SU-DHL-6 (cell line): ENCODE measurements at regions not wholly inside any gene's neighbourhood (a gene's known extent, or its start where the extent isn't known, plus 50 kb on each side); places are given as distances from the start of the nearest gene placed in this dataset.

Experiments
- H2AFZ ChIP-seq: fragments of 200-600 bp; sonication (generic); 2 replicates; pipeline ENCODE4 v1.6.1; 2014; ENCODE audit warnings: low read depth, mild to moderate bottlenecking, moderate library complexity, mixed read lengths, antibody characterized with exemption, low read length; ENCODE audit not compliant: severe bottlenecking
- H3F3A ChIP-seq: fragments of 200-600 bp; shearing (Covaris generic); 2 replicates; pipeline ENCODE4 v1.6.0; 2016; ENCODE audit warnings: antibody characterized with exemption, mild to moderate bottlenecking; ENCODE audit not compliant: insufficient read depth
- H3K27ac ChIP-seq: fragments of 200-600 bp; sonication (generic); 2 replicates; pipeline ENCODE4 v1.5.1; 2016; ENCODE audit warnings: low read depth, mild to moderate bottlenecking, low read length, moderate library complexity, mixed read lengths
- H3K27me3 ChIP-seq: fragments of 200-600 bp; sonication (generic), shearing (Covaris generic); 2 replicates; pipeline ENCODE4 v1.6.0; 2014; ENCODE audit warnings: mild to moderate bottlenecking, low read length
- H3K36me3 ChIP-seq: fragments of 200-600 bp; sonication (generic); 2 replicates; pipeline ENCODE4 v1.6.1; 2014; ENCODE audit warnings: mild to moderate bottlenecking, low read length, mixed read lengths
- H3K4me2 ChIP-seq: fragments of 300-600, 200-600 bp; shearing (Covaris generic), sonication (generic); 2 replicates; pipeline ENCODE4 v1.6.0; 2014; ENCODE audit warnings: low read length, low read depth, mild to moderate bottlenecking; ENCODE audit not compliant: poor library complexity, severe bottlenecking
- H3K4me3 ChIP-seq: fragments of 200-600 bp; sonication (generic); 2 replicates; pipeline ENCODE4 v1.5.1; 2014; ENCODE audit warnings: antibody characterized with exemption, low read length, mild to moderate bottlenecking, mixed read lengths; ENCODE audit not compliant: insufficient read depth, poor library complexity, severe bottlenecking
- H3K79me2 ChIP-seq: fragments of 200-600 bp; sonication (generic); 2 replicates; pipeline ENCODE4 v1.6.1; 2014; ENCODE audit warnings: mild to moderate bottlenecking, low read length, moderate library complexity; ENCODE audit not compliant: insufficient read depth
- H3K9ac ChIP-seq: fragments of 200-600 bp; sonication (generic); 2 replicates; pipeline ENCODE4 v1.7.0; 2014; ENCODE audit warnings: mild to moderate bottlenecking, low read length
- H3K9me2 ChIP-seq: fragments of 200-600 bp; sonication (generic); replicated peaks from 2 replicates; pipeline ENCODE4 v1.6.1; 2014; ENCODE audit warnings: low read length; ENCODE audit not compliant: insufficient read depth
- H3K9me3 ChIP-seq: fragments of 200-600 bp; sonication (generic); 2 replicates; pipeline ENCODE4 v1.6.1; 2014; ENCODE audit warnings: low read length, mixed read lengths; ENCODE audit not compliant: insufficient read depth
- H4K20me1 ChIP-seq: fragments of 200-600 bp; sonication (generic); 2 replicates; pipeline ENCODE4 v1.6.1; 2014; ENCODE audit warnings: low read depth, mild to moderate bottlenecking, antibody characterized with exemption, low read length, moderate library complexity, mixed read lengths
- EZH2phosphoT487 ChIP-seq: fragments of 200-600 bp; sonication (generic), shearing (Covaris generic); conservative IDR thresholded peaks from 2 replicates; pipeline ENCODE4 v1.6.1; 2018; ENCODE audit warnings: mild to moderate bottlenecking, antibody characterized with exemption, low read length, moderate library complexity, mixed read lengths
- TF ChIP-seq, protein P1 (sequence below): fragments of 200-600 bp; sonication (generic); IDR thresholded peaks from one replicate; pipeline ENCODE4 v1.5.1; 2017; ENCODE audit warnings: antibody characterized with exemption, mild to moderate bottlenecking, low read length, moderate library complexity; ENCODE audit not compliant: insufficient read depth, poor library complexity, severe bottlenecking

GRCh38 chr2:235268535-235268934 lies 225.3 kb upstream of the AGAP1 start:
- H2AFZ ChIP-seq, result no peak overlapping the region
- no peaks in the 10 kb centered on the region for H3K9me2 ChIP-seq
- H3K4me2 ChIP-seq, result no peak overlapping the region
- no peaks in the 10 kb centered on the region for H4K20me1 ChIP-seq
- no peak overlapping the region for H3K9ac ChIP-seq
- no peaks in the 10 kb centered on the region for H3K9me3 ChIP-seq
- H3F3A ChIP-seq, result no peaks in the 10 kb centered on the region
- H3K27ac ChIP-seq, result no peak overlapping the region
- H3K36me3 ChIP-seq, result no peaks in the 10 kb centered on the region
- H3K27me3 ChIP-seq, result no peaks in the 10 kb centered on the region
- TF ChIP-seq, protein P1, sequence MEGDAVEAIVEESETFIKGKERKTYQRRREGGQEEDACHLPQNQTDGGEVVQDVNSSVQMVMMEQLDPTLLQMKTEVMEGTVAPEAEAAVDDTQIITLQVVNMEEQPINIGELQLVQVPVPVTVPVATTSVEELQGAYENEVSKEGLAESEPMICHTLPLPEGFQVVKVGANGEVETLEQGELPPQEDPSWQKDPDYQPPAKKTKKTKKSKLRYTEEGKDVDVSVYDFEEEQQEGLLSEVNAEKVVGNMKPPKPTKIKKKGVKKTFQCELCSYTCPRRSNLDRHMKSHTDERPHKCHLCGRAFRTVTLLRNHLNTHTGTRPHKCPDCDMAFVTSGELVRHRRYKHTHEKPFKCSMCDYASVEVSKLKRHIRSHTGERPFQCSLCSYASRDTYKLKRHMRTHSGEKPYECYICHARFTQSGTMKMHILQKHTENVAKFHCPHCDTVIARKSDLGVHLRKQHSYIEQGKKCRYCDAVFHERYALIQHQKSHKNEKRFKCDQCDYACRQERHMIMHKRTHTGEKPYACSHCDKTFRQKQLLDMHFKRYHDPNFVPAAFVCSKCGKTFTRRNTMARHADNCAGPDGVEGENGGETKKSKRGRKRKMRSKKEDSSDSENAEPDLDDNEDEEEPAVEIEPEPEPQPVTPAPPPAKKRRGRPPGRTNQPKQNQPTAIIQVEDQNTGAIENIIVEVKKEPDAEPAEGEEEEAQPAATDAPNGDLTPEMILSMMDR, result no peak
- TF ChIP-seq EZH2phosphoT487, result no peak
- no peak overlapping the region for H3K4me3 ChIP-seq
- H3K79me2 ChIP-seq, result no peaks in the 10 kb centered on the region

GRCh38 chr2:235270291-235270690 lies 223.6 kb upstream of the AGAP1 start:
- H3K27me3 ChIP-seq, result no peaks in the 10 kb centered on the region
- H4K20me1 ChIP-seq, result no peaks in the 10 kb centered on the region
- no peaks in the 10 kb centered on the region for H3K9me2 ChIP-seq
- TF ChIP-seq, protein P1, result no peak
- TF ChIP-seq EZH2phosphoT487, result no peak
- no peaks in the 10 kb centered on the region for H3K36me3 ChIP-seq
- H3F3A ChIP-seq, result no peaks in the 10 kb centered on the region
- no peaks in the 10 kb centered on the region for H3K9me3 ChIP-seq
- H3K9ac ChIP-seq, result no peak overlapping the region
- no peaks in the 10 kb centered on the region for H3K79me2 ChIP-seq
- no peak overlapping the region for H3K4me2 ChIP-seq
- no peak overlapping the region for H3K4me3 ChIP-seq
- no peak overlapping the region for H3K27ac ChIP-seq
- H2AFZ ChIP-seq, result no peak overlapping the region

- Histone ChIP-seq H3K9ac (no peak overlapping the region), H3K4me3 (no peak overlapping the region), H3K9me3 (no peaks in the 10 kb centered on the region), H2AFZ (no peak overlapping the region), H3K9me2 (no peaks in the 10 kb centered on the region), H3K79me2 (no peaks in the 10 kb centered on the region), H3F3A (no peaks in the 10 kb centered on the region), H3K27ac (no peak overlapping the region), H3K27me3 (no peaks in the 10 kb centered on the region), H4K20me1 (no peaks in the 10 kb centered on the region), H3K4me2 (no peak overlapping the region), H3K36me3 (no peaks in the 10 kb centered on the region)
- TF ChIP-seq, protein P1, result no peak
- TF ChIP-seq EZH2phosphoT487, result no peak
These were observed 222.9 kb upstream of the AGAP1 start for GRCh38 chr2:235270956-235271355.
